NOMO-1 (cell line): ENCODE measurements at regions not wholly inside any gene's neighbourhood (a gene's known extent, or its start where the extent isn't known, plus 50 kb on each side); places are given as distances from the start of the nearest gene placed in this dataset.
"Not testable (repeated sequence)": the region's sequence is repeated elsewhere in the genome, so short reads cannot be mapped to it uniquely, and the experiment has no call there.

Source experiments
- DNase-seq, 2 experiments: peaks; one replicate each; lab custom pipeline; 2025; ENCODE audit not compliant: unreplicated experiment in 2 of 2; lab: John Stamatoyannopoulos, UW

DNA sequence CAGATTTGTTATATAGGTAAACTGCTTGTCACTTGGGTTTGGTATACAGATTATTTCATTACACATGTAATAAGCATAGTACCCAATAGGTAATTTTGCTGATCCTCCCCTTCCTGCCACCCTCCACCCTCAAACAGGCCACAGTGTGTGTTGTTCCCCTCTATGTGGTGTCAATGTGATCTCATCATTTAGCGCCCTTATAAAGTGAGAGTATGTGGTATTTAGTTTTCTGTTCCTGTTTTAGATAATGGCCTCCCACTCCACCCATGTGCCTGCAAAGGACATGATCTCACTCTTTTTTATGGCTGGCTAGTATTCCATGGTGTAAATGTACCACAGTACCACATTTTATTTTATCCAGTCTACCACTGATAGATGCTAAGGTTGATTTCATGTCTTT lies 522.1 kb upstream of the LRRC7 start:
- no peak for DNase-seq

DNA sequence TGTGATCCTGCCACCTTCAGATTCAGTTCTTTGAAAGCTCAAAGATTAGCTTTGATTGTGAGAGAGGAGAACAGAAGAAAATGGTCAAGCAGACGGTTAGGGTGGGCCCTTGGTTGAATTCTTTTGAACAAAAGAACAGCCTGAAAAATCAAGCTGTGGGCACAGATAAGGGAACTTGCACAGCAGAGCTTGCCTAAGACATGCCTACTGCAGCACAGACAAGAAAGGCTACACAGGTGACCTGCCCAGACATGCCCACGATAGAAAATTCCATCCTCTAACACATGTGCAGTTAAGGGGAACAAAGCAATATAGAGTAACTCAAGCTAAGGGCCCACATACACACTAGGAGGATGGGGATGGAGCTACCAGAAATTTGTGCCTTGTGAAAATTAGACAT lies 512.5 kb upstream of the LRRC7 start:
- DNase-seq: no peak

DNA sequence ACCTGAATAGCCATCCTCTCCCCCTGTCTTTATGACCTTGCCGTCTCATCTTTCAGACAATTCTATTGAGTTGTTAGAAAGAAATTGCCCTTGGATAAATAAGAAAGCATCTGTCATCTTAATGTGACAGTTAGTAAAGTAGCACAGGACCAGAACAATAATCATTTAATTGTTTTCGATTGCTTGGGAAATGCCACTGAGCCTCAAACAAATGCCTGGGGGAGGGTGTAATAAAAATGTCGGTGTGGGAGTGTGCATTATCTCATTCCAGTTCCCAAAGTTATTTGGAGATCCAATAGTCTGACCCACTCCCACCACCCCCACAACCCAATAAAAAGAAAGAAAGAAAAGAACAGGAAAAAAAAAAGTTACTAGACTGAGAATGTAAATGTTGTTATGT lies 509.3 kb upstream of the LRRC7 start:
- DNase-seq: no peak

DNA sequence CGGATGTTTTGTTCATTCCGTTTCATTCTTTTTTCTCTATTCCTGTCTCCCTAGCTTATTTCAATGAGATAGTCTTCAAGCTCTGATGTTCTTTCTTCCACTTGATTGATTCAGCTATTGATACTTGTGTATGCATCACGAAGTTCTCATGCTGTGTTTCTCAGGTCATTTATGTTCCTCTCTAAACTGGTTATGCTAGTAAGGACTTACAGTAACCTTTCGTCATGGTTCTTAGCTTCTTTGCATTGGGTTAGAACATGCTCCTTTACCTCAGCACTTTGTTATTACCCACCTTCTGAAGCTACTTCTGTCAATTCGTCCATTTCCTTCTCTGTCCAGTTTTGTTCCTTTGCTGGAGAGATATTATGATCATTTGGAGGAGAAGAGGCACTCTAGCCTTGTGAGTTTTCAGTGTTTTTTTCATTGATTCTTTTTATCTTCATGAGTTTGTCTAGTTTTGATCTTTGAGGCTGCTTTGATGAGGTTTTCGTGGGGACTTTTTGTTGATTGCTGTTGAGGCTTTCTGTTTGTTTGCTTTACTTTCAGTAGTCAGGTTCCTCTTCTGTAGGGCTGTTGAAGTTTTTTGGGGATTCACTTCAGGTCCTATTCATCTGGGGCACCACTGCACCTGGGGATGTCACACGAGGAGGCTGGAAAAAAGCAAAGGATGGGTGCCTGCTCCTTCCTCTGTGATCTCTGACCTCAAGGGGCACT lies 496.9 kb upstream of the LRRC7 start:
- DNase-seq: no peak

DNA sequence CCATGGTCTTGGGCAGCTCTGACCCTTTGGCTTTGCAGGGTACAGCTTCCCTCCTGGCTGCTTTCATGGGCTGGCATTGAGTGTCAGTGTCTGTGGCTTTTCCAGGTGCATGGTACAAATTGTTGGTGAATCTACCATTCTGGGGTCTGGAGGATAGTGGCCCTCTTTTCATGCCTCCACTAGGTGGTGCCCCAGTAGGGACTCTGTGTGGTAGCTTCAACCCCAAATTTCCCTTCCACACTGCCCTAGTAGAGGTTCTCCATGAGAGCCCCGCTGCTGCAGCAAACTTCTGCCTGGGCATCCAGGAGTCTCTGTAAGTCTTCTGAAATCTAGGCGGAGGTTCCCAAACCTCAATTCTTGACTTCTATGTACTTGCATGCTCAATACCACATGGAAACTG lies 494.5 kb upstream of the LRRC7 start:
- DNase-seq: no peak

DNA sequence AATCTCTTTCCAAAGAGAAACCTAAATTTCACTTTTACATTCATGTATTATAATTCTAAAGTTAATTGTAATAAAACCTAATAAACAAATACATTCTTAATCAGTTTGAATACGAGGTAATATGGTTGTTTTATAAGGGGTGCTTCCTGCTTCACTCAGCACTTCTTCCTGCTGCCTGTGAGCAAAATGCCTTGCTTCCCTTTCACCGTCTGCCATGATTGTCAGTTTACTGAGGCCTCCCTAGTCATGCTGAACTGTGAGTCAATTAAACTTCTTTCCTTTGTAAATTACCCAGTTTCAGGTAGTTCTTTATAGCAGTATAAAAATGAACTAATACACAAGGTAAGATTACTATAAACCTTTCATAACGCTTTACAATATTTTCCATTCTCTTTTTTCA lies 491.1 kb upstream of the LRRC7 start:
- DNase-seq: no peak

DNA sequence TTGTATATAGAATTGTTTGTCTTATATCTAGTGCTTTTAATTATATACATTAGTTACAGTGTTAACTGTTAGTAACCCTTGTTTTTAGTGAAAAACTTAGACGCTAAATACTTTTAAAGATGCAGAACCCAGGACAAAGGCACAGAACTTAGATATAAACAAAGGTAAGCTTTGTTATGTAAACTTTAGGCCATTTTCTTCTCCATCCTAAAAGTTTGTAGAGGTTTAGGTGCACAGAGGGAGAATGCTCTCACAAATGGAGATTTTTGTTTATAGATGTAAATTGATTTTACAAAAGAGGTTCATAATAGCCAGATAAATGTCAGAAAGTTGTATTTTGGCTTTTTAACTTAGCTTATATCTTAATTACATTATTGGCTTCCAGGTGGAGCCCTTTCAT lies 490.5 kb upstream of the LRRC7 start:
- DNase-seq: no peak

DNA sequence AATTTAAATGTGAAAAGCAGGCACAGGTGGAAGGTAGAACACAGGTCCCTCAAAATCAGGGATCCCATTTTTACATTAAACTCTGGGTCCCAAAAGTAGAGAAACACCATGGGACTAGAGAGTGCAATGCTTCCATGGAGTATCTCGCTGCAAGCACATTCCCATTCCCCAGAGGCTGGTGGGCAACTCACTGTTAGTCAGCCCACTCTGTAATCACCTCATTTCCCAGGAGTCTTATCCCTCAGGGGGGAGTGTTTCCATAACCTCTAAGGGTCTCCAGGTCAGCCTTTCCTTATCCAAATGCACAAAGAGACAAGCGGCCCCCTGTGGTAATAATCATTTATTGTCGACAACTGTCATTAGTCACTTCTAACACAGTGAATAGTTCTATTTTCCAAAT lies 490.1 kb upstream of the LRRC7 start:
- no peak for DNase-seq

DNA sequence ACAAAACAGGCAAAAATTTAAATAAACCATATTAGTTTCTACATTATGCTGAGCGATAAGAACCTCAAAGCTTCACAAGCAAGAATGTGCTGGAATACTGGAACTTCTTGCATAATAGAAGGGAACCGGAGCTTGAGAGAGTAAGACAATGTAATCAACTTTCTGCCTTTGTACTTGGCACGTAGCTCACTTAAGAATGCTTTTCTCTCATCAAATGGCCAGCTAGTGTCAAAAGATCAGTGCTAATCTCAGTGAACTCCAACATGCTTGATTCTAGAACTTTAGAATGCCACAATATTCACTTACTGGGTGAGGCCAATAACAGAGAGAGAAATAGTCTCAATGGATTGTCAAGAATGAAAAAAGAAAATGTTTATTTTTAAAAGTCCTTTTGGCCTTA lies 486.1 kb upstream of the LRRC7 start:
- DNase-seq: no peak

DNA sequence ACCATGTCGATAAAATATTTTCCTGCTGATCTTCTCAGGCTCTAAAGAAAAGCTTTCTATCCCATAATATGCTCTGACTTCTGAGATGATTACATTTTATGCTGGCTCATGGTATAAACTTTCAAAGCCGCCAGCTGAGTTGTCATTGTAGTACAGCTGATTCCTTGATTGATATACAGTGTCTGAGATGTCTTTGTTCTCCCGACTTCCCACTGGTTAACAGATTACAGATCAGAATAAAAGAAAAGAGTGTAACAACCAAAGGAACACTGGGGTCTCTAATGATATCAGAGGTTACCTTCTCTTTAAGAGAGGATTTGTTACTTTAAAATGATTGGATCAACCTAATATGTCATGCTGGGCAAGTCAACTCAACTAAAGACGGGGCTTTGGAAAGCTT lies 485.4 kb upstream of the LRRC7 start:
- DNase-seq: no peak

DNA sequence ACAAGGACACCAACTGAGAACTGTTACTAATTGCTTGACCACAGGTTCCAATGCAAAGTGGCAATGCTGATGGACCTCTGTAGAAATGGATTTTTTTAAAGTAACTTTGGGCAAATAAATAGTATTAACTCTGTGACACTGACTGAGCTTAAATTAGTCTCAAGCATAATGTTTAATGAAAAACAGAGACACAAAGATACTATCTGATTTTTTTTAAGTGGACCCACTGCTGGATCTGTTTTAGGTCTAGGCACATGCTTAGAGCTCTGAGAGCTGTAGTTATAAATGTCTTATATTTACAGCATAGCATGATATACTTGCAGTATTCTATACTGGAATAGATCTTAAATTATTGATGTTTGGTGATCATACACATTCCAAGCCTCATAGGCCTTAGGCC lies 481.6 kb upstream of the LRRC7 start:
- no peak for DNase-seq

DNA sequence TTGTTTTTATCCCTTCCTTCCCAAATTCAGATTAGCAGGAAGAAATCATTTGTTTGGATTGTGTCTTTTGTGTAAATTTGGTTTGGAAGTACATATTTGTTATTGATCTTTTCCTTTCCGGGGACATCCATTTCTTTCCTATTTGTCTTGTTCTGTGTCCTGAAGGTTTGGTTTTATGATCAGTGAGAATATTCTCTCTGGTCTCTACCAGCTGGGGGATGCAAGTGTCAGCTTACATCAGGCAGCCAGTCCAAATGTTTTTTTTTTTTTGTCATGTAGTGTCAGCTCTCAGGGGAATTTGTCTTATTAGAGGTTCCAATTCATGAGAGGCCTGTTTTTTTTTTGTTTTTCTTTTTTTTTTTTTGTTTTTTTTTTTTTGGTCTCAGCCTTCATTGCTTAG lies 479.2 kb upstream of the LRRC7 start:
- DNase-seq: no peak

DNA sequence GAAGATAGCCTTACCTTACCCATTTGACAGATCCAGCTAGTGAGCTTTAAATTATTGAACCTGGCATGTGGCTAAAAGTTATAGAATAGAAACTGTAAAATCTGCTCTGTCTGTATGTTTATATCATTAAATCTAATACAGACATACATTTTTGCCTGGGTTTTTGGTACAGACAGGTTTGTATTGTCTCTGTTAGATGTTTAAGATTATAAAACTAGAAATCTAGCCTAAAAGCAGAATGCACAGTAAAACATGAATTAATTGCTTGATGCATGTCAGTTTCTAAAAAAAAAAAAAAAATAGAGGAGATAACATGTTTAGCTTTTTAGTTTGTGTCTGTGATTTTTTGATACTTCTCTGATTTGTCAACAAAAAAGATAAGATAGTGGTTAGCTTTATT lies 477.6 kb upstream of the LRRC7 start:
- DNase-seq: no peak

DNA sequence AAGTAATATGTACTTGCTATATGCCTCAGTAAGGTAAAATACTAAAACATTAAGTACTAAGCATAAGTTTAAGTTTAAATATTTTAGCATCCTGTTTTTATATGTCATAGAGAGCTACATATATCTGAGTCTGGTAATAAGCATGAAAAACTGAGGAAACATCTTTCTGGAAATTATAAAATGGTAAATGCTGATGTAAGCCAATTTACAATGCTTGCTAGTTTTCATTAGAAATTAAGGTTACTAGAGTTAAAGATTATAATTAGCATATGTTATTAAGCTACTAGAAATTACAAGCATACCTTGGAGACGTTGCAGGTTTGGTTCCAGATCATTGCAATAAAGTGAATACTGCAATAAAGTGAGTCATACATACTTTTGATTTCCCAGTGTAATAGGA lies 477.0 kb upstream of the LRRC7 start:
- no peak for DNase-seq

DNA sequence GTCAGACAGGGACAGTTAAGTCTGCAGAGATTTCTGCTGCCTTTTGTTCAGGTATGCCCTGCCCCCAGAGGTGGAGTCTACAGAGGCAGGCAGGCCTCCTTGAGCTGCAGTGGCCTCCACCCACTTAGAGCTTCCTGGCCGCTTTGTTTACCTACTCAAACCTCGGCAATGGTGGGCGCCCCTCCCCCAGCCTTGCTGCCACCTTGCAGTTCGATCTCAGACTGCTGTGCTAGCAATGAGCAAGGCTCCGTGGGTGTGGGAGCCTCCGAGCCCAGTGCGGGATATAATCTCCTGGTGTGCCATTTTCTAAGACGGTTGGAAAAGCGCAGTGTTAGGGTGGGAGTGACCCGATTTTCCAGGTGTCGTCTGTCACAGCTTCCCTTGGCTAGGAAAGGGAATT lies 465.7 kb upstream of the LRRC7 start:
- not testable (repeated sequence) for DNase-seq

DNA sequence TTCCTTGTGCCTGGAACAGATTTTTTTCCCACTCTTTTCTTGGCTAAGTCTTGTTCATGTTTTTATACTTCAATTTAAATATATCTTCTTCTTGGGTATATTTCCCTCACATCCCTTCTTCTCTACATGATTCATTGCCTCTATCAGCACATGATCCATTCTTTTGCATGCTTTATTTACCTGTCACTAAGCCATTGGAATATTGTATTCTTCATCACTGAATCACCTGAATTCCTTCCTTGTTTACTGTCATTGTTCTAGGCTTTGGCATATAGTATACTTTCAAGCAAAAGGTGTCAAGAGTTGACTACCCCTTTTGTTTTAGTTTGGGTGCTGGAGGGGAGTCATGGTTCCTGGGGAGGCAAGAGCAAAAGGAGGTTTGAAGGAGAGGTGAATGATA lies 464.5 kb upstream of the LRRC7 start:
- no peak for DNase-seq

DNA sequence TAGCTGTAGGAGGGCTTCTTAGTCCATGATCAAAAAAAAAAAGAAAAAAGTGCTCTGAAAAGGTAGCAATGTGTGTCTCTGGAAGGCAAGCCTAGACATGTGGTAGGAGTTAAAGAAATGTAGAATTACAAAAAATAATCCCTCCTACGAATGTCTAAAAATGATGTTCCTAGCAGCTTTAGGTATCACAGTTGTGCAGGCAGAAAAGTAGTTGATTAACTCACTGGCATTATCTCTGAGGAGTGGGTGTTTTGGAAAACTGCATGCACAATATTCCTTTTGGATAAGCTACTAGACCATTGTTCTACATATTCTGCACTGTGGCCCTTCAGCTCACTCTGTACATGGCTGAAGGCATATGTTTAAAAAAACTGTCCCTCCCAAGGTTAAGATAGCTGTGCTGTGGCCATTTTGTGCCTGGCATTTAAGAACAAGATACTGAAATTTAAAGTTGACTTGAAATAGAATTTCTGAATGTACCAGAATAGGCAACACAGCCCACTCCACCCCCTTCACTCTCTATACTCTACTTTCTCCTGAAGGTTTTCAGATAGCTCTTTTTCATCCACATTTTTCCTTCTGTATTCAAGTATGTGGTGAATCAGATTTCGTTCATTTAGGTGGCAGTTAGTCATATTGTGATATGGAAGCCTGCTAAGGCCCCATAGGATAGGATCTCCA lies 463.9 kb upstream of the LRRC7 start:
- no peak for DNase-seq

DNA sequence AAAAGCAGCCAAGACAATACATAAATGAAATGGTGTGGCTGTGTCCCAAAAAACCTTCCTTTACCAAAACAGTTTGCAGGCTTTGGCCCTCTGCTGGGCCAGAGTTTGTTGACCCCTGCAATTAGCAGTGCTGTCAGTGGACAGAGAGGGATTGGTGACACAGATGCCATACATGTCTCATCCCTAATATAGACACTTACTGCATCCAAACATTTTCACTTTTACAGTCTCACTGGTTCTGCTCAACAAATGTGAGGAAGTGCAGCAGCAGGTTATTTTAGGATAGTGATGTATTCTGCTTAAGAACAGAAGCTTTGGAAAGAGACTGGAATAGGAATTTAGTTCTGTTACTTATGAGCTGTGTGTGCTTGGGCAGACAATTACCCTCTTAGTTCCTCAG lies 462.8 kb upstream of the LRRC7 start:
- no peak for DNase-seq

DNA sequence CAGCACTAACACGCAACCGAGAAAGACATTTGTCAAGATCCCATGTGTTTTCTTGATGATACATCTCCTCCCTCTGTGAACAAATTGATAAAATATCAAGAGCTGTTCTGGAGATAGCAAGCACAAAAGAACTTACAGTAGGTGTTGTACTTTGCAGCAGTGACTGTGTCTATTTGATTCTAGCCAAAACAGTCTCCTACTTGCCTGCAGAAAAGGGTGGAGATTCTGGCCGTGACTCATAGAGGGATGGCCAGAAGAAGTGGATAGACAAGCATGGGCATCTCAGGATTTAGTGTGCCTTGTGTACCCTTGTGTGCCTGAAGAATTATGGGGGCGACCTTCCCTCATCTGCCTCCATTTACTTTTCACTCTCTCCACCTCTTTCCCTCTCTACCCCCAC lies 458.4 kb upstream of the LRRC7 start:
- no peak for DNase-seq

DNA sequence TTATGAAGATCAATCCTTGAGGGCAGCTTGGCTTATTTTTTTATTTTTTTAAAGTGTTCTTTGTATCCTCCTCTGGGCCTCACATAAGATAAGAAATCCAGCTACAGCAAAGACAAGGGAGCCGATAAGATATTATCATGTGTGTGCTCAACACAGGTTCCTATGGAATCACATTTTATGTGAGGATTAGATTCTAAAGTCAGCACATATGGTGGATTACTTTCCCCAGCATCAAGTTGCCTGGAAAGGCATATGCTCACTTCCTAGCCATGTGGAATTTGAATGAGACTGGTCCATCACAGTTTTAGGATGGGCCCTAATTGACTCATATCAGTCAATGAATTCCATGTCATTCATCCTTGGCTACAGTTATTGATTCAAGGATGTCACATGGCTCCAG lies 456.9 kb upstream of the LRRC7 start:
- DNase-seq: no peak

DNA sequence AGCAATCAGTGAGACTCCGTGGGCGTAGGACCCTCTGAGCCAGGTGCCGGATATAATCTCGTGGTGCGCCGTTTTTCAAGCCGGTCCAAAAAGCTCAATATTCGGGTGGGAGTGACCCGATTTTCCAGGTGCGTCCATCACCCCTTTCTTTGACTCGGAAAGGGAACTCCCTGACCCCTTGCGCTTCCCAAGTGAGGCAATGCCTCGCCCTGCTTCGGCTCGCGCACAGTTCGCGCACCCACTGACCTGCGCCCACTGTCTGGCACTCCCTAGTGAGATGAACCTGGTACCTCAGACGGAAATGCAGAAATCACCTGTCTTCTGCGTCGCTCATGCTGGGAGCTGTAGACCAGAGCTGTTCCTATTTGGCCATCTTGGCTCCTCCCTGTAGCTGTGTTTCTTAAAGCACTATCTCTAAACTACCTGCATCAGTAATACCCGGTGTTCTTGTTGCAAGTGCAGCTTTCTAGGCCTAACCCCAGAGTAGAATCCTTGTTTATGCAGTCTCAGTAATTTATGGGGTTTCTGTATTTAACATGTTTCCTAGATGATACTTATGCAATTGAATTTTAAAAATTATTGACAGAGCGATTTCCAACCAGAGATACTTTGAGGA lies 447.5 kb upstream of the LRRC7 start:
- DNase-seq: not testable (repeated sequence)

DNA sequence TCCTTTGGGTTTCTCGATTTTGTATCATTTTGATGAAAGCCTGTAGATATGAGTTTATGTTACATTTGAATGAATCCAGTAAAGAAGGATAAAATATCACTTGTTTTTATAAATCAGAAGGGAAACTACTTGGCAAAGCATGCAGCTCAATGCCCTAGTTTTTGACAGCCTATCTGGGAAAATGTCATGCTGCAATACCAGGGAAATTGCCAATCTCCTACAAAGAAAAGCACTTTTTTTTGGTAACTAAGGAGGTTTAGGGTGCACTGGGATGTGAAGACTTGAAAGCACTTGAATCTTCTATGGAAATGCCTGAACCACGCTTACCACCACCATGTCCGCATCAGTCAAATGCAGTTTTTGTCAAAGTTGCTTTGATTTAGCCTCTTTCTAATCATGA lies 446.9 kb upstream of the LRRC7 start:
- no peak for DNase-seq
